Right atrium auricular region (tissue), 2 donors: ENCODE measurements at regions not wholly inside any gene's neighbourhood (a gene's known extent, or its start where the extent isn't known, plus 50 kb on each side); places are given as distances from the start of the nearest gene placed in this dataset.

Source experiments
- DNase-seq: peaks from one replicate; pipeline ENCODE4 v3.0.0-alpha.2; 2019; ENCODE audit warnings: low spot score
- H3K27ac ChIP-seq, 2 donors: fragments of 200-600 bp; sonication (generic); 1 replicate in 1 of 2; 2 replicates in 1 of 2; pipeline ENCODE4 v1.5.1; 2016 to 2019
- H3K27me3 ChIP-seq, 2 donors: fragments of 200-600 bp; sonication (generic); one replicate each; pipeline versions ENCODE4 v1.5.1 to v1.6.0; 2017 to 2019
- H3K36me3 ChIP-seq: fragments of 200-600 bp; sonication (generic); one replicate; pipeline ENCODE4 v1.5.1; 2016
- H3K4me1 ChIP-seq, 2 donors: fragments of 200-600 bp; sonication (generic); one replicate each; pipeline versions ENCODE4 v1.5.1 to v1.6.0; 2017 to 2019
- H3K4me3 ChIP-seq, 2 donors: fragments of 200-600 bp; sonication (generic); 1 replicate in 1 of 2; 2 replicates in 1 of 2; pipeline ENCODE4 v1.5.1; 2017 to 2019; ENCODE audit warnings: mild to moderate bottlenecking in 1 of 2, moderate library complexity in 1 of 2
- H3K9me3 ChIP-seq, 2 donors: fragments of 200-600 bp; sonication (generic); one replicate each; pipeline ENCODE4 v1.5.1; 2019
- TF ChIP-seq, protein P1 (sequence below), 2 donors: fragments of 200-600 bp; sonication (generic); IDR thresholded peaks; one replicate each; pipeline ENCODE4 v1.5.1; 2019; ENCODE audit warnings: antibody characterized with exemption in 2 of 2

DNA sequence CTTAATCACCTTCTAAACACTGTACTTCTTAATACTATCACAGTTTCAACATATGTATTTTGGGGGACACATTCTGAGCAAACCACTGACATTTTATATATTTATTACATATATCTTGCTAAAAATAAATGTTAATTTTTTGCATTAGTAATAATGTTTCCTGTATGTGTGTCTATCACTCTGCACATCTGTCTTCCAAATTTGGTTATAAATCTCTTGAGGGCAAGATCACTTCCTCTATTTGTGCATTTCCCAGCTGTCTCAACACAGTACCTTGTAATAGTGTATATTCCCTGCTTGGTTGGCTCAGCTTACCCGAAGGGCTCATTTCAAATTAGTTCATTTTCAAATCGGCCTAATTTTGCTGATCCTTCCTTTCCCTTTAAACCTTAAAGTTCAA is 617.1 kb upstream of the GYPC start:
- DNase-seq, result no peak
- no peaks in the 10 kb centered on the region for H3K4me1 ChIP-seq
- H3K36me3 ChIP-seq, result no peaks in the 10 kb centered on the region
- TF ChIP-seq, protein P1, sequence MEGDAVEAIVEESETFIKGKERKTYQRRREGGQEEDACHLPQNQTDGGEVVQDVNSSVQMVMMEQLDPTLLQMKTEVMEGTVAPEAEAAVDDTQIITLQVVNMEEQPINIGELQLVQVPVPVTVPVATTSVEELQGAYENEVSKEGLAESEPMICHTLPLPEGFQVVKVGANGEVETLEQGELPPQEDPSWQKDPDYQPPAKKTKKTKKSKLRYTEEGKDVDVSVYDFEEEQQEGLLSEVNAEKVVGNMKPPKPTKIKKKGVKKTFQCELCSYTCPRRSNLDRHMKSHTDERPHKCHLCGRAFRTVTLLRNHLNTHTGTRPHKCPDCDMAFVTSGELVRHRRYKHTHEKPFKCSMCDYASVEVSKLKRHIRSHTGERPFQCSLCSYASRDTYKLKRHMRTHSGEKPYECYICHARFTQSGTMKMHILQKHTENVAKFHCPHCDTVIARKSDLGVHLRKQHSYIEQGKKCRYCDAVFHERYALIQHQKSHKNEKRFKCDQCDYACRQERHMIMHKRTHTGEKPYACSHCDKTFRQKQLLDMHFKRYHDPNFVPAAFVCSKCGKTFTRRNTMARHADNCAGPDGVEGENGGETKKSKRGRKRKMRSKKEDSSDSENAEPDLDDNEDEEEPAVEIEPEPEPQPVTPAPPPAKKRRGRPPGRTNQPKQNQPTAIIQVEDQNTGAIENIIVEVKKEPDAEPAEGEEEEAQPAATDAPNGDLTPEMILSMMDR (IDR thresholded peaks at IDR 0.05), result no peak
- no peaks in the 10 kb centered on the region for H3K9me3 ChIP-seq
- H3K4me3 ChIP-seq, result no peak overlapping the region
- H3K27ac ChIP-seq, result no peak overlapping the region
- no peaks in the 10 kb centered on the region for H3K27me3 ChIP-seq

GRCh38 chr2:126041391-126042047 is 614.4 kb upstream of the GYPC start:
- no peak for DNase-seq
- H3K36me3 ChIP-seq, result no peaks in the 10 kb centered on the region
- no peaks in the 10 kb centered on the region for H3K9me3 ChIP-seq
- no peak overlapping the region for H3K27ac ChIP-seq
- H3K4me1 ChIP-seq, result no peaks in the 10 kb centered on the region
- TF ChIP-seq, protein P1 (IDR thresholded peaks at IDR 0.05), result no peak
- no peak overlapping the region for H3K4me3 ChIP-seq
- no peaks in the 10 kb centered on the region for H3K27me3 ChIP-seq

- Histone ChIP-seq H3K4me1 (no peaks in the 10 kb centered on the region), H3K4me3 (no peak overlapping the region), H3K36me3 (no peaks in the 10 kb centered on the region), H3K27ac (no peak overlapping the region), H3K9me3 (no peaks in the 10 kb centered on the region), H3K27me3 (no peaks in the 10 kb centered on the region)
- DNase-seq, result no peak
- TF ChIP-seq, protein P1 (IDR thresholded peaks at IDR 0.05), result no peak
Measured at GRCh38 chr2:126042089-126042488, 613.9 kb upstream of the GYPC start.

DNA sequence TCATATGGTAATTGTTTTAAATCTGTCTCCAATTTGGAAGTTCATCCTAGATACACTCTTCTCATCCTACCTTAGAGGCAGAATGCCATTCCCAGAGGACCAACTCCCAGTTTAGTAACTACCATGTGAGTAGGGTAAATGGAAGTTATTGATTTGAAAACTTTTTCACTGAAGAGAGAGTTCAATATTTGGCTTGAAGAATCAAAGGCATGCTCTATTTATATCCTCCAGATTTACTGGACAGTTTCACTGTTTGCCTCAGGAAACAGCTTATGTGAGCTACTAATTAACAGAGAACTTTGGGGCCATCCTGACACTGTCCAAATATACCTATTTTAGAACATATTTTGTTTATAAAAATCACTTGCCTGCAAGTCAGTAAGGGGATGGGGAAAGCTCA is 607.2 kb upstream of the GYPC start:
- H3K27me3 ChIP-seq, result no peaks in the 10 kb centered on the region
- TF ChIP-seq, protein P1 (IDR thresholded peaks at IDR 0.05), result no peak
- H3K4me3 ChIP-seq, result no peak overlapping the region
- H3K27ac ChIP-seq, result no peak overlapping the region
- H3K9me3 ChIP-seq, result peaks cover 0 to 13% of the 10 kb centered on the region in 2 donors
- no peaks in the 10 kb centered on the region for H3K36me3 ChIP-seq
- no peak for DNase-seq
- no peaks in the 10 kb centered on the region for H3K4me1 ChIP-seq

DNA sequence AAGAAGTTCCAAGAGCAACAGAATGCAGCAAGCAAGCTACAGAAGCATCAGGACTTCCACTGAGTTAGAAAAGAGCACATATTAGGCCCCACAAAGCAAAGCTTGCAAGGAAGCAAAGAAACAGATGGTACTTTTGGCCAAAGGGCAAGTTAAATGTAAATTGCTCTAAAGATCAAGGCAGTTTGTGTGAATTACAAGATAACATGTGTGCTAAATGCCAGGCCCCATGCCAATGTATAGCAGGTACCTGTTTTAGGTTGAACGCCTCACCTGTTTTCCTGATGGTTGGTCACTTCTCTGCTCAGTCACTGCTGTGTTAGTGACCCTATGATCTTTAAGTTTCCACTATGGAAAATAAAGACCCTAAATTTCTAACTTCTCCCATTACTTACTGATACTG is 606.5 kb upstream of the GYPC start:
- DNase-seq, result no peak
- Histone ChIP-seq H3K4me3 (no peak overlapping the region), H3K27ac (no peak overlapping the region), H3K9me3 (peaks cover 3 to 20% of the 10 kb centered on the region in 2 donors), H3K27me3 (no peaks in the 10 kb centered on the region), H3K36me3 (no peaks in the 10 kb centered on the region), H3K4me1 (no peaks in the 10 kb centered on the region)
- TF ChIP-seq, protein P1 (IDR thresholded peaks at IDR 0.05), result no peak
